IMR-90 (cell line): ENCODE measurements at regions not wholly inside any gene's neighbourhood (a gene's known extent, or its start where the extent isn't known, plus 50 kb on each side); places are given as distances from the start of the nearest gene placed in this dataset.

Experiments
- CTCF ChIP-seq: conservative IDR thresholded peaks from 2 replicates; pipeline ENCODE4 v1.5.1; 2012; ENCODE audit warnings: mild to moderate bottlenecking, low read depth, low read length, improper control_type of control experiment
- POLR2A ChIP-seq: IDR thresholded peaks from 2 replicates; pipeline ENCODE4 v1.6.1; 2012; ENCODE audit warnings: mild to moderate bottlenecking, low read depth, low read length
- SMC3 ChIP-seq: fragments of 150-350 bp; IDR thresholded peaks from 2 replicates; pipeline ENCODE4 v1.6.1; 2016; ENCODE audit warnings: low read depth, mild to moderate bottlenecking, antibody characterized with exemption, low read length, moderate library complexity

GRCh38 chr16:76857402-76857801 is 333.6 kb upstream of the MON1B start:
- no peak for TF ChIP-seq POLR2A
- no peak for TF ChIP-seq SMC3
- TF ChIP-seq CTCF: no peak
